GM19240 (cell line): ENCODE measurements at regions not wholly inside any gene's neighbourhood (a gene's known extent, or its start where the extent isn't known, plus 50 kb on each side); places are given as distances from the start of the nearest gene placed in this dataset.
"Not testable (repeated sequence)": the region's sequence is repeated elsewhere in the genome, so short reads cannot be mapped to it uniquely, and the experiment has no call there.

Experiments
- DNase-seq: peaks from one replicate; pipeline ENCODE4 v3.0.0; 2011; ENCODE audit warnings: low spot score; ENCODE audit not compliant: insufficient read length

- DNase-seq, result no peak
Measured at GRCh38 chrX:136975684-136976470, 57.9 kb downstream of the GPR101 start.

- no peak for DNase-seq
Measured at GRCh38 chrX:136967966-136968365, 65.8 kb downstream of the GPR101 start.

- DNase-seq, result no peak
Measured at GRCh38 chrX:136963973-136964372, 69.8 kb downstream of the GPR101 start.

- no peak for DNase-seq
Measured at GRCh38 chrX:136961594-136962135, 72.1 kb downstream of the GPR101 start.

GRCh38 chrX:136954930-136955329, 74.4 kb upstream of the RBMX start:
- DNase-seq, result no peak

- DNase-seq, result peak; percentile 1
Measured at GRCh38 chrX:136953867-136954787, 73.6 kb upstream of the RBMX start.

- DNase-seq, result no peak
Measured at GRCh38 chrX:136950211-136950610, 69.7 kb upstream of the RBMX start.

- no peak for DNase-seq
Measured at GRCh38 chrX:136941396-136942337, 61.1 kb upstream of the RBMX start.

GRCh38 chrX:136936183-136936549, 55.6 kb upstream of the RBMX start:
- no peak for DNase-seq

GRCh38 chrX:136935533-136936182, 55.1 kb upstream of the RBMX start:
- peak; percentile 3 for DNase-seq

- not testable (repeated sequence) for DNase-seq
Measured at GRCh38 chrX:136934652-136935051, 54.1 kb upstream of the RBMX start.

- no peak for DNase-seq
Measured at GRCh38 chrX:136933611-136934145, 53.2 kb upstream of the RBMX start.

- no peak for DNase-seq
Measured at GRCh38 chrX:136931661-136932060, 51.1 kb upstream of the RBMX start.
